Pancreas (tissue), 10 donors: ENCODE measurements at regions not wholly inside any gene's neighbourhood (a gene's known extent, or its start where the extent isn't known, plus 50 kb on each side); places are given as distances from the start of the nearest gene placed in this dataset.

ENCODE experiments used
- ATAC-seq, 4 donors: fragments of 200-7000 bp; cut with Tn5 transposase; one replicate each; pipeline versions ENCODE4 v1.8.0 to v1.9.1; 2020; ENCODE audit warnings: mild to moderate bottlenecking in 4 of 4, moderate library complexity in 4 of 4
- DNase-seq, 6 donors: peaks; one replicate each; pipeline ENCODE4 v3.0.0-alpha.2; 2020
- FAIRE-seq: peaks from 2 replicates; lab custom pipeline; 2012; peaks lifted over from hg19 to GRCh38; lab: Jason Lieb, UNC
- H3K27ac ChIP-seq, 4 donors: fragments of 200-600 bp; sonication (generic); 1 replicate in 3 of 4; 2 replicates in 1 of 4; pipeline versions ENCODE4 v1.5.0 to v1.8.0; 2020
- H3K27me3 ChIP-seq, 4 donors: fragments of 200-600 bp; one replicate each; pipeline ENCODE4 v1.8.0; 2021
- H3K36me3 ChIP-seq, 3 donors: fragments of 200-600 bp; sonication (generic) in 1 of 3; one replicate each; pipeline versions ENCODE4 v1.5.0 to v1.8.0; 2020 to 2021
- H3K4me1 ChIP-seq, 3 donors: fragments of 200-600 bp; one replicate each; pipeline ENCODE4 v1.8.0; 2021
- H3K4me3 ChIP-seq, 4 donors: fragments of 200-600 bp; sonication (generic) in 2 of 4; one replicate each; pipeline versions ENCODE4 v1.5.0 to v1.8.0; 2020 to 2021
- H3K9me3 ChIP-seq, 4 donors: fragments of 200-600 bp; one replicate each; pipeline ENCODE4 v1.8.0; 2021
- CTCF ChIP-seq, 4 donors: fragments of 200-600 bp; sonication (generic) in 3 of 4; IDR thresholded peaks; one replicate each; pipeline versions ENCODE4 v1.5.0 to v1.8.0; 2021; ENCODE audit warnings: antibody characterized with exemption in 4 of 4
- WGBS, 2 donors: extraction: QIAGEN DNeasy Blood & Tissue Kit; methylation state at CpG; one replicate each; pipeline ENCODE4 v1.1.7; 2013; 5-methylcytosine and 5-hydroxymethylcytosine counted together
- intact Hi-C, 3 donors: fragments of 100-400 bp; cut with DNase I; formaldehyde crosslinking; loops; one replicate each; pipeline versions ENCODE4 v1.11.1 to v1.14.2; 2022
- donor health status: healthy with polysubstance abuse.
- donor health status: DM: no; HTN: no; CAD: no; lungs with moderate emphysema.
- donor health status: DM: no; HTN: no; CAD: no.
- donor health status: control.
- donor health status: control.
- donor health status: Bipolar disorder and iron deficiency.
- donor health status: DM: yes; HTN: yes; CAD: no.
- donor health status: DM: no; HTN: no; CAD: no.
- donor health status: DM: no; HTN: no; CAD: no.
- donor health status: DM: yes; HTN: yes; CAD: no.

DNA sequence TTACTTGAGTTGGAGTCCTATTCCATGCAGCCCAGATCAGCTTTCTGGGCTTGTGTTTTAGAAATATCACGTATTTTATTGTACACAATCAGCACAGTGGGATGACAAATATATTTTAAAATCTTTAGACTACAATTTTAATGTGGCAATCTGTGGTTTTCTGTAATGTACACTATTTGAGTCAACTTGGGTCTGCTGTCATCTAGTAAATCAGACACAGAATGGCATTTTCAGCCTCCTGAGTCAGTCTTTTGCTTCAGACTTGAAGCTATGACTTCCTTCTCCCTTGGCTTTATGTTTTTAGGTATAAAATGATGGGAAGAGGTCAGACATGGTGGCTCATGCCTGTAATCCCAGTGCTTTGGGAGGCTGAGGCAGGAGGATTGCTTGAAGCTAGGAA lies 232.1 kb downstream of the NECTIN3 start:
- DNase-seq (no peak), ATAC-seq (no peak), FAIRE-seq (no peak)
- Histone ChIP-seq H3K27ac (no peak overlapping the region), H3K4me1 (no peaks in the 10 kb centered on the region), H3K36me3 (no peaks in the 10 kb centered on the region), H3K27me3 (no peaks in the 10 kb centered on the region), H3K9me3 (no peaks in the 10 kb centered on the region), H3K4me3 (no peak overlapping the region)
- intact Hi-C loops: no loop called here
- WGBS, 2 donors: 39 to 72% methylated on average over 1 of the region's 1 CpG
- no peak for TF ChIP-seq CTCF (IDR thresholded peaks at IDR 0.05)

DNA sequence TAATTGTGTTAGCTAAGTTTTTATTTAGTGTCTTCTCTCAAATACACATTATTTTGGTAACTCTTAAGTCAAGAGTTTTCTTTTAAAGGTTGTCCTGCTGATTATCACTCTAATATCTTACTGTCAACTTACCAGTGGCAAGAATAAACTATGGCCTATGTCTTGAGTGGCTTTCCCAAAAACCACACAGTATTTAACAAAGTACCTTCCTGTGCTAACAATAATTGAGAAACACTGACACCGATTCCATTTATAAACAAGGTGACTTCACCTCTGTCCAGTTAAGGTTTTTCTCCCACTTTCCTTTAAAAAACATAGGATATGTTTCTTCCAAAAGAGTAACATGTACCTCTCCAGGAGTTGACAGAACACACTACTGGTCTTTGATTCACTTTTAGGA lies 234.3 kb upstream of the CD96 start:
- intact Hi-C loops: no loop called here
- Histone ChIP-seq H3K4me1 (peaks cover 0 to 15% (median 0%) of the 10 kb centered on the region in 3 donors), H3K4me3 (no peak overlapping the region), H3K9me3 (no peaks in the 10 kb centered on the region), H3K27ac (no peak overlapping the region), H3K27me3 (no peaks in the 10 kb centered on the region), H3K36me3 (no peaks in the 10 kb centered on the region)
- FAIRE-seq (no peak), ATAC-seq (no peak), DNase-seq (no peak)
- WGBS, 2 donors: 85 to 88% methylated on average over 1 of the region's 1 CpG
- TF ChIP-seq CTCF (IDR thresholded peaks at IDR 0.05): no peak

DNA sequence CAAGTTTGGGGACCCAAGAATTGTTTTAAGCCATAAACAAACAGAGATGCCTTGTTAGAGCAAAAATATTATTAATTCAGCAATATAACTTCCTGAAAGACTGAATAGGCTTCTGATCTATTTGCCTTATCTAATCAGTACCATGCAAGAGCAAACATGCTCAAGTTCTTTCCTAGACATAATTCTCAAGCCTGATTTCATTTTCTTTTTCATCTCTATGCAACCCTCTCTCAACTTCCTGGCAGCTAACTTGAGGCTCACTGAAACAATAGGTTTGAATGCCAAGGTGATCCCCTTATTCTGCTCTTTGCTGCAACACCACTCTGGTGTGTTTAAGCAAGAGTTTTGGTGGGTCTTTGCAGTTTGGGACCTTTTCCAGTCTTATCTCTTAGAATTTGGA lies 230.9 kb upstream of the CD96 start:
- no peak for FAIRE-seq

GRCh38 chr3:111311709-111312235 lies 230.2 kb upstream of the CD96 start:
- no peak overlapping the region for H3K4me3 ChIP-seq
- H3K36me3 ChIP-seq: no peaks in the 10 kb centered on the region
- H3K9me3 ChIP-seq: no peaks in the 10 kb centered on the region
- no peak overlapping the region for H3K27ac ChIP-seq
- DNase-seq (no peak), ATAC-seq (peak in 1 of 4 donors; percentile 13), FAIRE-seq (no peak)
- H3K4me1 ChIP-seq: peaks cover 0 to 15% (median 2%) of the 10 kb centered on the region in 3 donors
- H3K27me3 ChIP-seq: no peaks in the 10 kb centered on the region
- WGBS, 2 donors: 81 to 89% methylated on average over 2 of the region's 2 CpGs
- intact Hi-C loops: no loop called here
- TF ChIP-seq CTCF (IDR thresholded peaks at IDR 0.05): no peak

More for the DNA sequence above, 230.9 kb upstream of the CD96 start:
- Histone ChIP-seq H3K27me3 (no peaks in the 10 kb centered on the region), H3K9me3 (no peaks in the 10 kb centered on the region), H3K4me1 (peaks cover 0 to 15% (median 2%) of the 10 kb centered on the region in 3 donors), H3K4me3 (no peak overlapping the region), H3K36me3 (no peaks in the 10 kb centered on the region), H3K27ac (no peak overlapping the region)
- intact Hi-C loops: no loop called here
- DNase-seq (no peak), ATAC-seq (peak in 3 of 4 donors; percentile 65 to 83 (median 72))
- TF ChIP-seq CTCF (IDR thresholded peaks at IDR 0.05): no peak

- Histone ChIP-seq H3K27me3 (peaks cover 0 to 2% (median 0%) of the 10 kb centered on the region in 4 donors), H3K27ac (no peak overlapping the region), H3K4me1 (peaks cover 0 to 15% (median 2%) of the 10 kb centered on the region in 3 donors), H3K4me3 (no peak overlapping the region), H3K9me3 (no peaks in the 10 kb centered on the region), H3K36me3 (no peaks in the 10 kb centered on the region)
- DNase-seq (peak in 1 of 6 donors; percentile 9), ATAC-seq (peak in 3 of 4 donors; percentile 33 to 63 (median 55)), FAIRE-seq (no peak)
- intact Hi-C loops: no loop called here
- no peak for TF ChIP-seq CTCF (IDR thresholded peaks at IDR 0.05)
These were observed 227.7 kb upstream of the CD96 start for GRCh38 chr3:111314181-111314873.
